ENCODE measurements at regions not wholly inside any gene's neighbourhood (a gene's known extent, or its start where the extent isn't known, plus 50 kb on each side); places are given as distances from the start of the nearest gene placed in this dataset.
"Not testable (repeated sequence)": the region's sequence is repeated elsewhere in the genome, so short reads cannot be mapped to it uniquely, and the experiment has no call there.

- no peak for DNase-seq
Measured at GRCh38 chr18:59059140-59059539, 80.5 kb upstream of the SEC11C start.

GRCh38 chr18:59060551-59060950, 79.1 kb upstream of the SEC11C start:
- peak in 1 of 2 experiments; percentile 26 for DNase-seq

DNA sequence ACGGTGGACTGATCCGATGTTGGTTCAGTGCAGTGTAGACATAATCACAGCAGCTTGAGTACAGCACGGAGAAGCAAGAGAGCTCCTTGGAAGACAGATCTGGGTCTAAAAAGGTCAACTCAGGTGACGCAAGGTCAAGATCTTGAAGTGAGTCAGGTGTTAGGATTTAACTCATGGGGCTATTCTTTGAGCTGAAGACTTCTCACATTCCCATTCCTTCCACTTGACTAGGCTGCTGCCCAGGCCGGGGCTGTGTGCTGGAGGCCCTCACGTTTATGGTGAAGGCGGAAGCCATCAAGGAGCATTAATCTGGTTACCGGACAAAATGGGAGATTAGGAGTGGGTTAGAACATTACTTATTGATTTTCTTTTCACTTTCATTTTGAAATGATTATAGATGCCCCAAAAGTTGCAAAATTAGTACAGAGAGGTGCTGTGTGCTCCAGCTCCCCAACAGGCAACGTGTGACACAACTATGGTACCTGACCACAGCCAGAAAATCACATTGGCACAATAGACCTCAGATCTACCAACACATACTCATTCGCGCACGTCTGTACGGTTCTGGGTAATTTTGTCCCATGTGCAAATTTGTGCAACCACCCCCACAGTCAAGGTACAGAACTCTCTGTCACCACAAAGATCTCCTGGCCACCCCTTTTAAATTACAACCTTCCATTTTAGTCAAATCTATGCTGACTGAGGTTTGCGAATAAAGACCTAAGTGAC, 77.6 kb upstream of the SEC11C start:
- DNase-seq, result no peak

DNA sequence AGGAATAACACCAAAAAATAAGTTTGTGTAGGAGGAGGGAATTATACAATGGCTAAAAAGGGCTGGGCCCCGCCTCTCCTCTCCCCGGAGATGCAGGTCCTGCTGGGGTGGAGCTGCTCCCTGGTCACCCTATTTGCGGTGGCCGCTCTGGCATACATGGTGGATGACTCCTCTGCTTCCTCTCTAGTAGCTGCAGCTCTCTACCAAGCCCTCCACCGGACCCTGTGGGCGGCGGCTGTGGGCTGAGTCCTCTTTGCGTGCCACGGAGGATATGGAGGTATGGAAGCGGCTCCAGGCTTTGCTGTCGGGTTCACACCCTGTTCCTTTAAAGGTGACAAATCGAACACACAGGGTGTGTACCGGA, 77.1 kb upstream of the SEC11C start:
- no peak for DNase-seq

GRCh38 chr18:59063300-59063906, 76.3 kb upstream of the SEC11C start:
- no peak for DNase-seq

GRCh38 chr18:59063912-59064311, 75.8 kb upstream of the SEC11C start:
- DNase-seq, result no peak

GRCh38 chr18:59065684-59066083, 74.0 kb upstream of the SEC11C start:
- no peak for DNase-seq

GRCh38 chr18:59067873-59068272, 71.8 kb upstream of the SEC11C start:
- peak in 1 of 2 experiments; percentile 18 for DNase-seq

DNA sequence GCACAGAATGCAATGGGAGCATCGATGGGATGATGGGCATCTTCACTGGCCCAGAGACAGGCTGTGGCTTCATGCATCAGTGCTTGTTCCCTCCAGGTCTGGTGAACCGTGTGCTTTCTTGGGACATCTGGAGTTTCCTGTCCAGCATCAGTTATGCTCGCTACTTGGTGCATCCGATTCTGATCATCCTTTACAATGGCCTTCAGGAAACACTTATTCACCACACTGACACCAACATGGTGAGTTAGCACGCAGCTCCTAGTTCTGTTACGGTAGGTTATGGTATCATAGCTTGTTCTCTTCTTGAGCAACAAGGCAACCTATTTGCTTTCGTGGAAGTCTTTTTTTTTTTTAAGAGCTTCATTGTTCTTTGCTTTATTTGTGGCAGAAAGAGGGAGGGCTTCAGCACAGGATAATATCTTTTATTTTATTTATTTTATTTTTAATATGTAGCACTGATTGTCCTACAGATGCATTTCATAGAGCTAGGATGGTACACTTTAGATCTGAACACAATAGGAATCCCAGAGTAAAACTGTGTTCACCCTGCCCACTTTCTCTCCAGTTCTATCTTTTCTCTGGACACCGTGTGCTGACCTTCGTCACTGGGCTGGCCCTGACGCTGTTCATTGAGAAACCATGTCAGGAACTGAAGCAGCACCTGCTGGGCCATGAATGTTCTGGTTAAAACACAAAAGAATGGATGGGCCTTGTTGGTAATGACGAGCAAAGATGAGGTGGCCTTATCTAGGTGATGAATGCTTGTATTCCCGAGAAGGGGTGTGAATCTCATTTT, 71.2 kb upstream of the SEC11C start:
- no peak for DNase-seq

DNA sequence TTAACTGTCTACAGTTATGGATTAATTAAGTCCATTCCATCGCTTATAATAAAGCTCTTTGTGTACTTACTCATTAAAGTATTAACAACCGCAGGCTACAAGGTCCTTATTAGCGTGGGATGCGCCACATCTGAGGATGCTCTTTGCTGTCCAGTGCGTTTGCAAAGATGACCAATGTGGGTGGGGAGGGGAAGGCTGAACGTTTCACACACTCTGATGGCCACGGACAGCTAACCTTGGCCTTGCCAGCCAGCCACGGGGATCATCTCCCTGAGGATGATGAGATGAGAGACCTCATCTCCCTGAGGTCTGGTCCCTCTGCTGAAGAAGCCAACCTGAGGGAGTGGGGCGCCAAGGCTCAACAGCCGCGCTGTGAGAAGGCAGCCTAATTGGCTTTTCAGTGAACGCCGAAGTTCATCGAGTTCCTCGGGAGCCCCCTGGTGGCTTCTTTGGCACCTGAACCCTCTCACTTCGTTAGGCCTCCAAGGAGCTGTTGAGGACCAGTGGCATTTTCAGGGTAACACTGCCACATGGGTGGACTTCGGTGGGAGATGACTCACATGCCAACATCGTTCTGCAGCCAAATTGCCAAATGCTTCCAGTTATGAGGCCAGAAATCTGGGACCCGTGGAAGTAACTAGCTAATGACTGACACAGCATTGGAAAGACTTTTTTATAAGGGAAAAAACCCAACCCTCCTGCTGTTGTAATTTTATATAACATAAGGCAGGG, 69.3 kb upstream of the SEC11C start:
- DNase-seq, result peak; percentile 57 to 88

- DNase-seq, result no peak
Measured at GRCh38 chr18:59072727-59073421, 66.8 kb upstream of the SEC11C start.

DNA sequence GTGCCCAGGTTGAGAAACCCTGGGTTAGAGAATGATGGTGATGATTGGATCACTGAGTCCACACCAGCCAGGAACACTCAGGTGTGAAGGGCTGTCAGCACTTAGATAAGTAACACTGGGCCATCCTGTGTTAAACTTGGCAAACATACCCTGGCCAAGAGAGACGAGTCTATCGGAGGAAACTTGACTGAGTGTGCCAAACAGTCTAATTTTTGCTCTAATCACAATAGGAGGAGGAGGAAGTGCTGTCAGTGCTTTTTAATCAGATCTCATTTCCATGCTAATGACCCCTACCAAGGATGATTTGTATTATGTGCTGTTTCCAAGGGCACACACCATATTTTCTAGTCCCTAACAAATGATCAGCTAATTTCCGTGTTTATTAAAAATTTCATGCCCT, 63.8 kb upstream of the SEC11C start:
- no peak for DNase-seq

- no peak for DNase-seq
Measured at GRCh38 chr18:59079264-59079663, 60.4 kb upstream of the SEC11C start.

GRCh38 chr18:59079687-59080501, 59.8 kb upstream of the SEC11C start:
- not testable (repeated sequence) for DNase-seq

GRCh38 chr18:59083136-59083818, 56.4 kb upstream of the SEC11C start:
- no peak for DNase-seq

- DNase-seq, result no peak
Measured at GRCh38 chr18:59085126-59085794, 54.4 kb upstream of the SEC11C start.

- no peak for DNase-seq
Measured at GRCh38 chr18:59085797-59086196, 53.9 kb upstream of the SEC11C start.

DNA sequence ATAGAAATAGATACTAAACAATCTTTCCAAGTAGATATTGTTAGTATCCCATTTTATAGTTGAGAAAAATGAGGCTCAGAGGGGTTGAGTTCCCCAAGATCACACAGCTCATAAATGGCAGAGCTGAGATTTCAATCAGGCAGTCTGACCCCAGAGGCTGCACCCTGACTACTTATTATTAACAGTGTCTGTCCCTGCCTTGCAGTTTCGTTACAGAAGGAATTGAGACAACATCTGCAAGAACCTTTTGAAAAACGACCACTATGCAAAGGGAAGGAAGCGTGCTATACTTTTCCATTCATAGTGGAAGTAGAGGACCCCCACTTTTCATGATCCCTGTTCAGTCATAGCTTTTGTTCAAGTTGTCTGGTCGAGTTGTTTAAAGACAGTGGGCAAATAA, 53.2 kb upstream of the SEC11C start:
- no peak for DNase-seq

DNA sequence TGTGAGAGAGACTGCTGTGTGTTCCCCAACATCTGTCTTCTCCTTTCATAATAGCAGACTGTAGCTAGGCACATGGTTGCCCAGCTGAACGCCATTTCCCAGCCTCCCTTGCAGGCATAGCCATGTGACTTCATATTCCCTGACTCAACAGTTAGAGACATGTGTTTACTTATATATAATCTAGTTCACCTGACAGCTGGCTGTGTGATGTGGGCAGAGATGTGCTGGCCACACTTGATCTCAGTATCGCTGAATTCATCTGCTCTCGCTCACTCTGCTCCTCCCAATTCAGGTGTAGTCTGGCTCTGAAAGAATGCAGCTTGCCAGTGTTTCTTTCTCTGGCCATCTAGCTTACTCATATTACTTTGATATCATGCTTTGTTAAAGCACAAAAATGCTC, 52.3 kb upstream of the SEC11C start:
- no peak for DNase-seq

All from NCI-H446 (cell line).